ENCODE measurements at regions not wholly inside any gene's neighbourhood (a gene's known extent, or its start where the extent isn't known, plus 50 kb on each side); places are given as distances from the start of the nearest gene placed in this dataset.

GRCh38 chr3:106619-107018, 89.9 kb upstream of the CHL1 start:
- TF ChIP-seq, protein P1, sequence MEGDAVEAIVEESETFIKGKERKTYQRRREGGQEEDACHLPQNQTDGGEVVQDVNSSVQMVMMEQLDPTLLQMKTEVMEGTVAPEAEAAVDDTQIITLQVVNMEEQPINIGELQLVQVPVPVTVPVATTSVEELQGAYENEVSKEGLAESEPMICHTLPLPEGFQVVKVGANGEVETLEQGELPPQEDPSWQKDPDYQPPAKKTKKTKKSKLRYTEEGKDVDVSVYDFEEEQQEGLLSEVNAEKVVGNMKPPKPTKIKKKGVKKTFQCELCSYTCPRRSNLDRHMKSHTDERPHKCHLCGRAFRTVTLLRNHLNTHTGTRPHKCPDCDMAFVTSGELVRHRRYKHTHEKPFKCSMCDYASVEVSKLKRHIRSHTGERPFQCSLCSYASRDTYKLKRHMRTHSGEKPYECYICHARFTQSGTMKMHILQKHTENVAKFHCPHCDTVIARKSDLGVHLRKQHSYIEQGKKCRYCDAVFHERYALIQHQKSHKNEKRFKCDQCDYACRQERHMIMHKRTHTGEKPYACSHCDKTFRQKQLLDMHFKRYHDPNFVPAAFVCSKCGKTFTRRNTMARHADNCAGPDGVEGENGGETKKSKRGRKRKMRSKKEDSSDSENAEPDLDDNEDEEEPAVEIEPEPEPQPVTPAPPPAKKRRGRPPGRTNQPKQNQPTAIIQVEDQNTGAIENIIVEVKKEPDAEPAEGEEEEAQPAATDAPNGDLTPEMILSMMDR (IDR thresholded peaks at IDR 0.05): no peak
- TF ChIP-seq EZH2 (IDR thresholded peaks at IDR 0.05; ENCODE audit: borderline replicate concordance, insufficient read depth, low read depth, low read length, poor library complexity, severe bottlenecking): no peak

Data from B cell (primary cell).